ENCODE measurements at regions not wholly inside any gene's neighbourhood (a gene's known extent, or its start where the extent isn't known, plus 50 kb on each side); places are given as distances from the start of the nearest gene placed in this dataset.

- TF ChIP-seq, protein P1, sequence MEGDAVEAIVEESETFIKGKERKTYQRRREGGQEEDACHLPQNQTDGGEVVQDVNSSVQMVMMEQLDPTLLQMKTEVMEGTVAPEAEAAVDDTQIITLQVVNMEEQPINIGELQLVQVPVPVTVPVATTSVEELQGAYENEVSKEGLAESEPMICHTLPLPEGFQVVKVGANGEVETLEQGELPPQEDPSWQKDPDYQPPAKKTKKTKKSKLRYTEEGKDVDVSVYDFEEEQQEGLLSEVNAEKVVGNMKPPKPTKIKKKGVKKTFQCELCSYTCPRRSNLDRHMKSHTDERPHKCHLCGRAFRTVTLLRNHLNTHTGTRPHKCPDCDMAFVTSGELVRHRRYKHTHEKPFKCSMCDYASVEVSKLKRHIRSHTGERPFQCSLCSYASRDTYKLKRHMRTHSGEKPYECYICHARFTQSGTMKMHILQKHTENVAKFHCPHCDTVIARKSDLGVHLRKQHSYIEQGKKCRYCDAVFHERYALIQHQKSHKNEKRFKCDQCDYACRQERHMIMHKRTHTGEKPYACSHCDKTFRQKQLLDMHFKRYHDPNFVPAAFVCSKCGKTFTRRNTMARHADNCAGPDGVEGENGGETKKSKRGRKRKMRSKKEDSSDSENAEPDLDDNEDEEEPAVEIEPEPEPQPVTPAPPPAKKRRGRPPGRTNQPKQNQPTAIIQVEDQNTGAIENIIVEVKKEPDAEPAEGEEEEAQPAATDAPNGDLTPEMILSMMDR (IDR thresholded peaks at IDR 0.05) = no peak
- no peaks in the 10 kb centered on the region for H3K27me3 Mint-ChIP-seq (ENCODE audit: unreplicated experiment)
- H3K36me3 Mint-ChIP-seq (ENCODE audit: unreplicated experiment) = no peaks in the 10 kb centered on the region
- no peak overlapping the region for H3K4me3 Mint-ChIP-seq (ENCODE audit: unreplicated experiment)
- H3K9me3 Mint-ChIP-seq (ENCODE audit: unreplicated experiment) = peaks cover 11% of the 10 kb centered on the region
- no peak for DNase-seq (ENCODE audit: extremely low spot score, unreplicated experiment)
- peaks cover 29% of the 10 kb centered on the region for H3K4me1 Mint-ChIP-seq (ENCODE audit: unreplicated experiment)
- no peak overlapping the region for H3K27ac Mint-ChIP-seq (ENCODE audit: unreplicated experiment)
Observed at GRCh38 chr4:24044610-24045589, 155.1 kb upstream of the PPARGC1A start.

GRCh38 chr4:24042094-24042493, 152.2 kb upstream of the PPARGC1A start:
- no peak for DNase-seq (ENCODE audit: extremely low spot score, unreplicated experiment)
- Mint-ChIP-seq H3K4me3 (ENCODE audit: unreplicated experiment) (no peak overlapping the region), H3K9me3 (ENCODE audit: unreplicated experiment) (peaks cover 9% of the 10 kb centered on the region)

GRCh38 chr4:24040811-24041210, 151.0 kb upstream of the PPARGC1A start:
- TF ChIP-seq, protein P1 (IDR thresholded peaks at IDR 0.05) = no peak
- no peak for DNase-seq (ENCODE audit: extremely low spot score, unreplicated experiment)
- Mint-ChIP-seq H3K36me3 (ENCODE audit: unreplicated experiment) (no peaks in the 10 kb centered on the region), H3K9me3 (ENCODE audit: unreplicated experiment) (no peaks in the 10 kb centered on the region), H3K27ac (ENCODE audit: unreplicated experiment) (no peak overlapping the region), H3K4me3 (ENCODE audit: unreplicated experiment) (no peak overlapping the region), H3K4me1 (ENCODE audit: unreplicated experiment) (peaks cover 26% of the 10 kb centered on the region), H3K27me3 (ENCODE audit: unreplicated experiment) (peaks cover 3% of the 10 kb centered on the region)

More at GRCh38 chr4:24042094-24042493, 152.2 kb upstream of the PPARGC1A start:
- Mint-ChIP-seq H3K27me3 (ENCODE audit: unreplicated experiment) (no peaks in the 10 kb centered on the region), H3K36me3 (ENCODE audit: unreplicated experiment) (no peaks in the 10 kb centered on the region), H3K4me1 (ENCODE audit: unreplicated experiment) (peaks cover 26% of the 10 kb centered on the region), H3K27ac (ENCODE audit: unreplicated experiment) (peak overlapping the region; percentile 70)
- TF ChIP-seq, protein P1 (IDR thresholded peaks at IDR 0.05) = no peak

GRCh38 chr4:24033626-24034025, 143.8 kb upstream of the PPARGC1A start:
- no peaks in the 10 kb centered on the region for H3K36me3 Mint-ChIP-seq (ENCODE audit: unreplicated experiment)
- peaks cover 6% of the 10 kb centered on the region for H3K4me1 Mint-ChIP-seq (ENCODE audit: unreplicated experiment)
- H3K4me3 Mint-ChIP-seq (ENCODE audit: unreplicated experiment) = no peak overlapping the region
- DNase-seq (ENCODE audit: extremely low spot score, unreplicated experiment) = no peak
- H3K27me3 Mint-ChIP-seq (ENCODE audit: unreplicated experiment) = peaks cover 8% of the 10 kb centered on the region
- no peaks in the 10 kb centered on the region for H3K9me3 Mint-ChIP-seq (ENCODE audit: unreplicated experiment)
- H3K27ac Mint-ChIP-seq (ENCODE audit: unreplicated experiment) = no peak overlapping the region
- TF ChIP-seq, protein P1 (IDR thresholded peaks at IDR 0.05) = no peak

DNA sequence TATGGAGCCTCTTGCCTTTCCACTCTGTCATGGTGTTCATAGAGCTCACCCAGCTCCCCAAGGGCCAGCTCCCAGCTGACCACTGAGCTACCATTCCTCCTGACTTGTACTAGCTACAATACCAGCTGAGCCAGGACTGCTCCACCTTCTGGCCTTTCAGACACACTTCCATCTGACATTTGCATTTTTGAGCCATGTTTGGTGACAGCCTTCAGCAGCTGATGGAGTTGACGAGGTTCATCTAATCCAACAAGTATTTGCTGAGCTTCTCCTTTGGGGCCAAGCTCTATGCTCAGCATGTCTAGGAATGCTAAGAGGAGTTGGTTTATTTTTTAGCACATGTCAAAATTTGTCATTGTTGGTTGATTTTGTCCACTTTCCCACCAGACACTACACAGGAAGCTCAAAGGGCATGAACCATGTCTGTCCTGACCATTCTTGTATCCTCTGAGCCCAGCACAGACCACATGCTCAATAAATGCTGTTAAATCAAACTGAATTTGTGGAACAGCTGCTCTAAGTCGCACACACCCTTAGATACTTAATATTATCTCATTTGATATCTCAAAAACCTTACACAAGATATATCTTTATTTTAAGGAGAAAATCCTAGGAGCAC, 142.6 kb upstream of the PPARGC1A start:
- DNase-seq (ENCODE audit: extremely low spot score, unreplicated experiment) = no peak
- Mint-ChIP-seq H3K9me3 (ENCODE audit: unreplicated experiment) (no peaks in the 10 kb centered on the region), H3K4me3 (ENCODE audit: unreplicated experiment) (no peak overlapping the region), H3K27me3 (ENCODE audit: unreplicated experiment) (peaks cover 8% of the 10 kb centered on the region), H3K27ac (ENCODE audit: unreplicated experiment) (no peak overlapping the region), H3K4me1 (ENCODE audit: unreplicated experiment) (peaks cover 6% of the 10 kb centered on the region), H3K36me3 (ENCODE audit: unreplicated experiment) (no peaks in the 10 kb centered on the region)
- TF ChIP-seq, protein P1 (IDR thresholded peaks at IDR 0.05) = peak; percentile 46

Data from osteocyte (in vitro differentiated cells).